GM13976 (cell line): ENCODE measurements at regions not wholly inside any gene's neighbourhood (a gene's known extent, or its start where the extent isn't known, plus 50 kb on each side); places are given as distances from the start of the nearest gene placed in this dataset.

Experiments
- DNase-seq: peaks from one replicate; pipeline ENCODE4 v3.0.0; 2012; ENCODE audit warnings: low spot score
- CTCF ChIP-seq: IDR thresholded peaks from 2 replicates; pipeline ENCODE4 v1.5.1; 2012; ENCODE audit warnings: borderline replicate concordance, mild to moderate bottlenecking; ENCODE audit not compliant: insufficient read depth; ENCODE audit errors: extremely low read depth, missing control alignments, control extremely low read depth
- in situ Hi-C: fragments of 300-500 bp; cut with MboI; formaldehyde crosslinking; loops from one replicate; pipeline ENCODE4 v1.12.0; 2022; ENCODE audit warnings: low sequenced_read_pairs, mixed read lengths, inconsistent platforms; ENCODE audit not compliant: unreplicated experiment

- TF ChIP-seq CTCF: no peak
- in situ Hi-C loops: no loop called here
- DNase-seq: no peak
These were observed 927.6 kb downstream of the PCDH7 start for GRCh38 chr4:31647786-31648185.

GRCh38 chr4:31649878-31650277 lies 929.7 kb downstream of the PCDH7 start:
- in situ Hi-C loops: no loop called here
- DNase-seq: no peak
- TF ChIP-seq CTCF: no peak

GRCh38 chr4:31651541-31651940 lies 931.4 kb downstream of the PCDH7 start:
- no peak for TF ChIP-seq CTCF
- in situ Hi-C loops: no loop called here
- no peak for DNase-seq

- no peak for TF ChIP-seq CTCF
- in situ Hi-C loops: no loop called here
- no peak for DNase-seq
These were observed 935.2 kb downstream of the PCDH7 start for GRCh38 chr4:31655328-31655727.

GRCh38 chr4:31657859-31658570 lies 937.8 kb downstream of the PCDH7 start:
- TF ChIP-seq CTCF: no peak
- no peak for DNase-seq
- in situ Hi-C loops: no loop called here

GRCh38 chr4:31660916-31661315 lies 940.7 kb downstream of the PCDH7 start:
- TF ChIP-seq CTCF: no peak
- in situ Hi-C loops: no loop called here
- no peak for DNase-seq
